H9 (cell line): ENCODE measurements at regions not wholly inside any gene's neighbourhood (a gene's known extent, or its start where the extent isn't known, plus 50 kb on each side); places are given as distances from the start of the nearest gene placed in this dataset.

Experiments
- DNase-seq: peaks from one replicate; pipeline ENCODE4 v3.0.0-alpha.2; 2017
- H2AFZ ChIP-seq: one replicate; pipeline ENCODE4 v1.6.1; 2013; ENCODE audit warnings: mild to moderate bottlenecking, low read length, control low read depth, moderate library complexity
- H2AK5ac ChIP-seq: 2 replicates; pipeline ENCODE4 v1.6.1; 2013; ENCODE audit warnings: low read length, control low read depth, mixed read lengths; ENCODE audit not compliant: insufficient read length
- H2BK120ac ChIP-seq: one replicate; pipeline ENCODE4 v1.6.1; 2013; ENCODE audit warnings: low read depth, mild to moderate bottlenecking, low read length, control low read depth, inconsistent platforms; ENCODE audit not compliant: poor library complexity, severe bottlenecking
- H2BK12ac ChIP-seq: 2 replicates; pipeline ENCODE4 v1.6.1; 2013; ENCODE audit warnings: low read length, control low read depth, mixed read lengths, low read depth; ENCODE audit not compliant: insufficient read length
- H2BK15ac ChIP-seq: 2 replicates; pipeline ENCODE4 v1.6.1; 2013; ENCODE audit warnings: low read depth, low read length, control low read depth
- H2BK20ac ChIP-seq: one replicate; pipeline ENCODE4 v1.6.1; 2013; ENCODE audit warnings: low read depth, mild to moderate bottlenecking, low read length, control low read depth, inconsistent platforms; ENCODE audit not compliant: poor library complexity, severe bottlenecking
- H2BK5ac ChIP-seq: 2 replicates; pipeline ENCODE4 v1.6.1; 2013; ENCODE audit warnings: low read length, control low read depth, mixed read lengths; ENCODE audit not compliant: insufficient read length
- H3K14ac ChIP-seq: 2 replicates; pipeline ENCODE4 v1.6.1; 2013; ENCODE audit warnings: low read length, control low read depth; ENCODE audit not compliant: insufficient read depth
- H3K18ac ChIP-seq: 2 replicates; pipeline ENCODE4 v1.6.1; 2013; ENCODE audit warnings: low read depth, mild to moderate bottlenecking, mixed read lengths, low read length, control low read depth; ENCODE audit not compliant: insufficient read length
- H3K23ac ChIP-seq: 2 replicates; pipeline ENCODE4 v1.6.1; 2013; ENCODE audit warnings: low read length, control low read depth, mixed read lengths, low read depth; ENCODE audit not compliant: insufficient read length
- H3K23me2 ChIP-seq: 2 replicates; pipeline ENCODE4 v1.6.1; 2013; ENCODE audit warnings: low read depth, mild to moderate bottlenecking, mixed read lengths, low read length, control low read depth; ENCODE audit not compliant: insufficient read length, poor library complexity, severe bottlenecking
- H3K27ac ChIP-seq: 2 replicates; pipeline ENCODE4 v1.5.1; 2013; ENCODE audit warnings: low read length, control low read depth, mixed read lengths, low read depth; ENCODE audit not compliant: insufficient read length
- H3K27me3 ChIP-seq: 2 replicates; pipeline ENCODE4 v1.6.1; 2013; ENCODE audit warnings: low read length, control low read depth, inconsistent platforms; ENCODE audit not compliant: insufficient read depth
- H3K4ac ChIP-seq: 2 replicates; pipeline ENCODE4 v1.6.1; 2013; ENCODE audit warnings: low read depth, mild to moderate bottlenecking, control low read depth, inconsistent platforms, low read length, moderate library complexity
- H3K4me1 ChIP-seq: 2 replicates; pipeline ENCODE4 v1.6.1; 2013; ENCODE audit warnings: low read length, control low read depth, inconsistent platforms; ENCODE audit not compliant: insufficient read depth
- H3K4me2 ChIP-seq: 2 replicates; pipeline ENCODE4 v1.6.1; 2013; ENCODE audit warnings: low read length, control low read depth, mixed read lengths; ENCODE audit not compliant: insufficient read length, insufficient read depth
- H3K56ac ChIP-seq: 2 replicates; pipeline ENCODE4 v1.6.1; 2013; ENCODE audit warnings: low read depth, mild to moderate bottlenecking, mixed read lengths, low read length, control low read depth; ENCODE audit not compliant: insufficient read length
- H3K79me1 ChIP-seq: 2 replicates; pipeline ENCODE4 v1.6.1; 2013; ENCODE audit warnings: low read depth, mild to moderate bottlenecking, moderate library complexity, low read length, control low read depth, inconsistent platforms; ENCODE audit not compliant: insufficient read depth, poor library complexity, severe bottlenecking
- H3K79me2 ChIP-seq: 2 replicates; pipeline ENCODE4 v1.6.1; 2013; ENCODE audit warnings: low read length, control low read depth, inconsistent platforms; ENCODE audit not compliant: insufficient read depth
- H3K9ac ChIP-seq: 2 replicates; pipeline ENCODE4 v1.6.1; 2013; ENCODE audit warnings: low read length, control low read depth, mixed read lengths; ENCODE audit not compliant: insufficient read length; ENCODE audit errors: extremely low read depth
- H3K9me3 ChIP-seq: one replicate; pipeline ENCODE4 v1.6.1; 2013; ENCODE audit warnings: low read depth, low read length, inconsistent platforms; ENCODE audit not compliant: control insufficient read depth
- H3T11ph ChIP-seq: one replicate; pipeline ENCODE4 v1.6.1; 2013; ENCODE audit warnings: mild to moderate bottlenecking, low read length, control low read depth, inconsistent platforms
- H4K20me1 ChIP-seq: one replicate; pipeline ENCODE4 v1.6.1; 2013; ENCODE audit not compliant: control insufficient read depth, insufficient read length, insufficient read depth
- H4K5ac ChIP-seq: 2 replicates; pipeline ENCODE4 v1.6.1; 2013; ENCODE audit warnings: low read depth, mild to moderate bottlenecking, mixed read lengths, low read length, control low read depth; ENCODE audit not compliant: insufficient read length
- H4K8ac ChIP-seq: replicated peaks from 2 replicates; pipeline ENCODE4 v1.6.1; 2013; ENCODE audit warnings: low read length, control low read depth, mixed read lengths, low read depth; ENCODE audit not compliant: insufficient read length
- H4K91ac ChIP-seq: 2 replicates; pipeline ENCODE4 v1.6.1; 2013; ENCODE audit warnings: low read depth, mild to moderate bottlenecking, moderate library complexity, mixed read lengths, low read length, control low read depth; ENCODE audit not compliant: insufficient read length
- H3K27ac Mint-ChIP-seq, 3 experiments: 2 replicates in 2 of 3; 3 replicates in 1 of 3; pipeline ENCODE4 v1.8.0; 2020 to 2021; ENCODE audit warnings: mixed read lengths in 3 of 3, mild to moderate bottlenecking in 1 of 3, moderate library complexity in 1 of 3
- H3K27me3 Mint-ChIP-seq: 2 replicates; pipeline ENCODE4 v1.8.0; 2021; ENCODE audit warnings: low read depth, mild to moderate bottlenecking, moderate library complexity, mixed read lengths
- H3K36me3 Mint-ChIP-seq, 3 experiments: 2 replicates in 2 of 3; 3 replicates in 1 of 3; pipeline ENCODE4 v1.8.0; 2020 to 2021; ENCODE audit warnings: low read depth in 3 of 3, mixed read lengths in 3 of 3; ENCODE audit not compliant: insufficient read depth in 1 of 3
- H3K4me1 Mint-ChIP-seq, 2 experiments: 2 replicates each; pipeline ENCODE4 v1.8.0; 2020; ENCODE audit warnings: mixed read lengths in 2 of 2
- H3K4me3 Mint-ChIP-seq, 2 experiments: 2 replicates in 1 of 2; 3 replicates in 1 of 2; pipeline ENCODE4 v1.8.0; 2020 to 2021; ENCODE audit warnings: mild to moderate bottlenecking in 2 of 2, mixed read lengths in 2 of 2, moderate library complexity in 1 of 2
- H3K9me3 Mint-ChIP-seq, 2 experiments: 2 replicates in 1 of 2; 3 replicates in 1 of 2; pipeline ENCODE4 v1.8.0; 2020; ENCODE audit warnings: mild to moderate bottlenecking in 2 of 2, mixed read lengths in 2 of 2, moderate library complexity in 1 of 2
- CTCF ChIP-seq: fragments of 200-600 bp; sonication (generic); conservative IDR thresholded peaks from 3 replicates; pipeline ENCODE4 v1.8.0; 2021; ENCODE audit warnings: antibody characterized with exemption, mild to moderate bottlenecking
- WGBS: extraction: QIAGEN DNeasy Blood & Tissue Kit; methylation state at CpG from one replicate; pipeline ENCODE4 v1.1.7; 2013; ENCODE audit warnings: missing lambda C conversion rate, low lambda C conversion rate, mixed read lengths; ENCODE audit not compliant: insufficient read length; ENCODE audit errors: extremely low coverage; 5-methylcytosine and 5-hydroxymethylcytosine counted together

DNA sequence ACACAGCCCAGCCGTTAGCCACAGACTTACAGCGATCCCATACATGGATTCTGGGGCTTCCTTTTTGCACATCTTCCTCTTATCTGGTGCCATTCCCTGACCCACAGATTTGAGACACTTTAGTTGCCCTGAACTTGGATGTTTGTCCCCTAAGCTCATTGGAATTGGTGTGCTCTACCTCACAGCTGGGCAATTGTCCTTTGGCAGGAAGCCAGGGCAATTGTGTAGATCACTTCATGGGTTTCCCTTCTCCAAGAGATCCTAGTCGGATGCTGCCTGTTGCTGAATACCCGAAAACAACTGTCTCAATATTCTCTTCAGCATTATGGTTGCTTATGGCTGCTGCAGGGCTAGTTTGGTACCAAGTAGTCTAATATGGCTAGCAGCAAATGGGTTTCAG is 470.7 kb upstream of the MKI67 start:
- no peak overlapping the region for H3K4me3 Mint-ChIP-seq
- H2AK5ac ChIP-seq, result no peak overlapping the region
- H3K18ac ChIP-seq, result no peak overlapping the region
- no peaks in the 10 kb centered on the region for H3K23me2 ChIP-seq
- H3K36me3 Mint-ChIP-seq, result peaks cover 0 to 12% (median 3%) of the 10 kb centered on the region in 3 experiments; a peak in 4 of 7 replicates
- H3K4me1 ChIP-seq, result no peaks in the 10 kb centered on the region
- no peak overlapping the region for H3T11ph ChIP-seq
- no peak overlapping the region for H2BK15ac ChIP-seq
- peaks cover 4% of the 10 kb centered on the region for H3K27me3 Mint-ChIP-seq
- no peaks in the 10 kb centered on the region for H3K9me3 ChIP-seq
- no peak overlapping the region for H3K56ac ChIP-seq
- no peak overlapping the region for H2AFZ ChIP-seq
- H4K20me1 ChIP-seq, result no peaks in the 10 kb centered on the region
- no peak overlapping the region for H2BK120ac ChIP-seq
- H3K23ac ChIP-seq, result no peak overlapping the region
- H4K5ac ChIP-seq, result no peak overlapping the region
- H3K4ac ChIP-seq, result no peak overlapping the region
- H3K9ac ChIP-seq, result no peak overlapping the region
- H3K9me3 Mint-ChIP-seq, result peaks cover 8 to 12% of the 10 kb centered on the region in 2 experiments
- TF ChIP-seq CTCF, result no peak
- no CpG with 5 or more reads among the region's 4 CpGs for WGBS
- DNase-seq, result no peak
- H4K91ac ChIP-seq, result no peak overlapping the region
- H2BK12ac ChIP-seq, result no peak overlapping the region
- H3K27ac ChIP-seq, result no peak overlapping the region
- H4K8ac ChIP-seq, result no peak overlapping the region
- H3K4me2 ChIP-seq, result no peak overlapping the region
- H2BK20ac ChIP-seq, result no peak overlapping the region
- no peaks in the 10 kb centered on the region for H3K79me1 ChIP-seq
- no peaks in the 10 kb centered on the region for H3K79me2 ChIP-seq
- H3K27me3 ChIP-seq, result no peaks in the 10 kb centered on the region
- no peaks in the 10 kb centered on the region for H3K4me1 Mint-ChIP-seq
- H3K14ac ChIP-seq, result no peak overlapping the region
- H2BK5ac ChIP-seq, result no peak overlapping the region
- no peak overlapping the region for H3K27ac Mint-ChIP-seq
